Tibial artery (tissue), 4 donors: ENCODE measurements at regions not wholly inside any gene's neighbourhood (a gene's known extent, or its start where the extent isn't known, plus 50 kb on each side); places are given as distances from the start of the nearest gene placed in this dataset.
A peak's percentile ranks its signal among the peaks of the same experiment; 100 is the strongest.

ENCODE experiments used
- DNase-seq, 2 donors: peaks; one replicate each; pipeline ENCODE4 v3.0.0-alpha.2; 2019
- H3K27ac ChIP-seq, 2 donors: fragments of 200-600 bp; sonication (generic) in 1 of 2; 1 replicate in 1 of 2; 2 replicates in 1 of 2; pipeline ENCODE4 v1.5.1; 2018 to 2019; ENCODE audit warnings: mild to moderate bottlenecking in 1 of 2
- H3K27me3 ChIP-seq, 2 donors: fragments of 200-600 bp; sonication (generic) in 1 of 2; one replicate each; pipeline versions ENCODE4 v1.5.1 to v1.6.0; 2016 to 2019
- H3K36me3 ChIP-seq, 3 donors: fragments of 200-600 bp; sonication (generic) in 2 of 3; one replicate each; pipeline ENCODE4 v1.5.1; 2016 to 2019; ENCODE audit warnings: mild to moderate bottlenecking in 2 of 3
- H3K4me1 ChIP-seq, 4 donors: fragments of 200-600 bp; sonication (generic) in 2 of 4; 1 replicate in 3 of 4; 2 replicates in 1 of 4; pipeline ENCODE4 v1.5.1; 2016 to 2019
- H3K4me3 ChIP-seq, 2 donors: fragments of 200-600 bp; sonication (generic) in 1 of 2; 1 replicate in 1 of 2; 2 replicates in 1 of 2; pipeline ENCODE4 v1.5.1; 2018 to 2019; ENCODE audit warnings: mild to moderate bottlenecking in 2 of 2
- H3K9me3 ChIP-seq, 3 donors: fragments of 200-600 bp; sonication (generic) in 1 of 3; one replicate each; pipeline ENCODE4 v1.5.1; 2016 to 2019
- intact Hi-C: fragments of 100-400 bp; cut with DNase I; formaldehyde crosslinking; loops from one replicate; pipeline ENCODE4 v1.15.0; 2023; ENCODE audit warnings: low total_unique reads
- TF ChIP-seq, protein P1 (sequence below), 2 experiments: fragments of 200-600 bp in 1 of 2; fragments of 450-650 bp in 1 of 2; IDR thresholded peaks; one replicate each; pipeline ENCODE4 v1.5.1; 2017 to 2019; ENCODE audit warnings: antibody characterized with exemption in 2 of 2, mild to moderate bottlenecking in 1 of 2, moderate library complexity in 1 of 2

DNA sequence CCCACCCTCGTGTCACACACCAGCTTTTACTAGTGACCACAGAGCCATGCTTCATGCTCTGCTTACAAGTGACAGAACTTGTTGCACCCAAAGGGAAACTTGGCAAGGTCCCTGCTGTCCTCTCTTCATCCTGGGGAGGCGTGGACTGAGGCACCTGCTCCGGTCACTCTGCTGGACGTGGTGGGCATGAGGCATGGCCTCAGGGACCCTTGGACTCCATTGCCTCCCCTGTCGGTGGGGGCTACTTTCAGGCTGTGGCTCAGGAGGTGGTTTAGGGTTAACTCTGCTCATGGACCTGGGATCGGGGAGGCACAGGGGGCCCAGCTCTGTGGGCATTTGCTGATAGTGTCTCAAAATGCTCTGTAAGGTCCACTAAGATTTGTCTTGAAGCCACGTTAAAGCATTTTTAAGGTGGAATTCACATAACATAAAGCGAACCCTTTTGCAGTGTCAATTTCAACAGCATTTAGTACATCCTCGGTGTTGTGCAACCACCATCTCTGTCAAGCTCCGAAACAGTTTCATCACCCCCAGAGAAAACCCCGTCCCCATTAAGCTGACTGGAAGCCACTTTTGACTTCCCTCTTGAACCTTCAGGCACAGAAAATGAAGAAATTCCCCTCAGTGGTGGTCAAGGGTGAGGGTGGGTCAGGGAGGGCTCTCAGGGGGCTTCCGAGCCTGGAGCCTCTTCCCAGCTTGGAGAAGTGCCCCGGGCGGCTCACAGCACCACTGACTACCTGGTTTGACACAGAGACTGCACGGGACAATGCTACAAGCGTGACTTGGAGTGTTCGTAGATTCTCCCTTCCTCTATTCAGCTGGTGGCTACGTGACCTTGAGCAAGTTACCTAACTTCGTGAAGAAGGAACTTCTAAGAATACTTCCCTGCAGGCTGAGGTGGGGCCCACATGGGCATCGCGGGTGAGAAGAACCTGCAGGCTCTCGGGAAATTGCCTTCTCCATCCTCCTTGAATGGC, 100.0 kb upstream of the HDAC4 start:
- H3K4me1 ChIP-seq: peaks cover 0 to 12% (median 7%) of the 10 kb centered on the region in 4 donors
- no peaks in the 10 kb centered on the region for H3K9me3 ChIP-seq
- H3K36me3 ChIP-seq: no peaks in the 10 kb centered on the region
- TF ChIP-seq, protein P1, sequence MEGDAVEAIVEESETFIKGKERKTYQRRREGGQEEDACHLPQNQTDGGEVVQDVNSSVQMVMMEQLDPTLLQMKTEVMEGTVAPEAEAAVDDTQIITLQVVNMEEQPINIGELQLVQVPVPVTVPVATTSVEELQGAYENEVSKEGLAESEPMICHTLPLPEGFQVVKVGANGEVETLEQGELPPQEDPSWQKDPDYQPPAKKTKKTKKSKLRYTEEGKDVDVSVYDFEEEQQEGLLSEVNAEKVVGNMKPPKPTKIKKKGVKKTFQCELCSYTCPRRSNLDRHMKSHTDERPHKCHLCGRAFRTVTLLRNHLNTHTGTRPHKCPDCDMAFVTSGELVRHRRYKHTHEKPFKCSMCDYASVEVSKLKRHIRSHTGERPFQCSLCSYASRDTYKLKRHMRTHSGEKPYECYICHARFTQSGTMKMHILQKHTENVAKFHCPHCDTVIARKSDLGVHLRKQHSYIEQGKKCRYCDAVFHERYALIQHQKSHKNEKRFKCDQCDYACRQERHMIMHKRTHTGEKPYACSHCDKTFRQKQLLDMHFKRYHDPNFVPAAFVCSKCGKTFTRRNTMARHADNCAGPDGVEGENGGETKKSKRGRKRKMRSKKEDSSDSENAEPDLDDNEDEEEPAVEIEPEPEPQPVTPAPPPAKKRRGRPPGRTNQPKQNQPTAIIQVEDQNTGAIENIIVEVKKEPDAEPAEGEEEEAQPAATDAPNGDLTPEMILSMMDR (IDR thresholded peaks at IDR 0.05): no peak
- H3K27me3 ChIP-seq: peaks cover 0 to 15% of the 10 kb centered on the region in 2 donors
- no peak for DNase-seq
- intact Hi-C loops: no loop called here
- H3K27ac ChIP-seq: no peak overlapping the region
- H3K4me3 ChIP-seq: no peak overlapping the region

DNA sequence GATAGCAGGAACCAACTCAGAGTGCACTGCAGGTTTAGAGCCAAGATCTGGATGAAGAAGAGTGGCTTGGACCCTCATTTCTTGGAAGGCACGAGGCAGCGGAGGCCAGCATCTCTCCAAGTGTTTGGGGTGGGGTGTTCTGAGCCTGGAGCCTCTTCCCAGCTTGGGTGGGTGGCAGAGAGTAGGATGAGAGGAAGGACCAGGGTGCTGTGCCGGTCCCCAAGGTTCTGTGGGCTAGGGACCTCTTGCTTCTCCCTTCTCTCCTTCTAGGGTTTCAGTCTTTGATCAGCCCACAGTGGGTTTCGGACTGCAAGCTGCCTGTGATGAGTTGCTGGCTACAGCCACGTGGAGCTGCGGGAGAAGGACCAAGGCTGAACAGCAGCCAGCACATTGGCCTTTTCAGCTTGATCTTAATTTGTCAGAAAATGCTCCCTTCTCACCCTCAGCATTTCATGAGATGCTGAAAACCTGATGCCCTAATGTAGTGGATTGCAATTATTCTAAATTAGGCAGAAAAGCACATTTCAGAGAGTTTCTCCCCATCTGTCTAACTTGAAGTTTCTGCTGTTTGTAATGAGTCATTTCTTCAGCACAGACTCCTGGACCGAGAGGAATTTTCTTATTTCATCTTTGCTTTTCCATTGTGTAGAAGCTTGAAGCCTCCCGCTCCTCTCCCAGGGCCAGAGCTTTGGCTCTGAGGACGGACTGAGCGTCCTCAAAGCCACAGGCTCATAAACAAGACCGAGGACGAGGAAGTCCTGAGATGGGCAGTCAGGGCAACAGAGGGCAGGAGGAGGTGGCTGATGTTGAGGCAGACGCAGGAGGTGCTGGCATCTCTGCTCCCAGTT, 99.1 kb upstream of the HDAC4 start:
- intact Hi-C loops: no loop called here
- peak in 1 of 2 donors; percentile 35 for DNase-seq
- H3K27me3 ChIP-seq: peaks cover 0 to 15% of the 10 kb centered on the region in 2 donors
- no peaks in the 10 kb centered on the region for H3K36me3 ChIP-seq
- H3K9me3 ChIP-seq: no peaks in the 10 kb centered on the region
- peaks cover 0 to 12% (median 7%) of the 10 kb centered on the region in 4 donors for H3K4me1 ChIP-seq
- TF ChIP-seq, protein P1 (IDR thresholded peaks at IDR 0.05): no peak
- no peak overlapping the region for H3K4me3 ChIP-seq
- H3K27ac ChIP-seq: no peak overlapping the region

DNA sequence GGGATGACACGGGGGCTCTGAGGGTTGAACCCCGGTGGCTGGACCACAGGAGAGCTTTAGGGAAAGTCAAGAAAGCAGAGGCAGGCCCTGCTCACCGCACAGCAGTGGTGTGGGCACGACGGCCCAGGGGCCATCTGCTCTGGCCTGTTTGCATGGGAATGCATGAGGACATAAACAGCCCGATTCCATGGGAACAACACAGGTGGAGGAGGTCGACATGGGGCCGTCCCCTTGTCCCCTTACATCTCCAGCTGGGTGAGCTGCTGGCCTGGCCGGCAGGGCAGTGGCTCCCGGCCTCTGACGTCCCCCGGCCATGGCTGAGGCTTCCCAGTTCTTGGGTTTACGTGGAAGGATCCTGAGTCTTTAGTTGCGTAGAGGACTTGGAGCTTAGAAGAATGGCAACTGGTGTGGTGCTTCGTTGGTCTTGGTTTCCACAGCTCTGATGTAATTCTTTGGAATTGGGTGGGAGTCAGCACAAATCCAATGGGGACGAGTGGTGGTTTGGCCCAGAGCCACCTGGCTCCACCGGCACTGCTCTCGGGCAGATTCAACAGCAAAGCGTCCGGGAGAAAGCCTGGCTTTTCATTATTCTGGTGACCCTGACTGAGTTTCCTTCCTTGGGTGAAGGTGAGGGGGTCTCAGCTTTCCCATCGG, 98.3 kb upstream of the HDAC4 start:
- H3K27ac ChIP-seq: no peak overlapping the region
- peak; percentile 68 to 80 for DNase-seq
- no peaks in the 10 kb centered on the region for H3K36me3 ChIP-seq
- intact Hi-C loops: no loop called here
- TF ChIP-seq, protein P1 (IDR thresholded peaks at IDR 0.05): no peak
- H3K27me3 ChIP-seq: peaks cover 0 to 21% of the 10 kb centered on the region in 2 donors
- H3K4me1 ChIP-seq: peaks cover 0 to 12% (median 7%) of the 10 kb centered on the region in 4 donors
- no peak overlapping the region for H3K4me3 ChIP-seq
- H3K9me3 ChIP-seq: no peaks in the 10 kb centered on the region

DNA sequence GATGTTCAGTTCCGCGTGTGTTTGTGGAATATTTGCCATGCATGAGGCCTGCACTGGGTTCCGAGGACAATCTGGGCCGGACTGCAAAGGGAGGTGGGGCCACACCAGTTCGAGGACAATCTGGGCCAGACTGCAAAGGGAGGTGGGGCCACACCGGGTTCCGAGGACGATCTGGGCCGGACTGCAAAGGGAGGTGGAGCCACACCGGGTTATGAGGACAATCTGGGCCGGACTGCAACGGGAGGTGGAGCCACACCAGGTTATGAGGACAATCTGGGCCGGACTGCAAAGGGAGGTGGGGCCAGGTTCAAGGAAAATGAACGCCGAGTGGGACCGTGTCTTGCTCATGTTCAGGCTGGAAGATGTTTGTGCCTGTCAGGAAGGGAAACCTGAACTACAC, 97.8 kb upstream of the HDAC4 start:
- no peaks in the 10 kb centered on the region for H3K36me3 ChIP-seq
- H3K4me3 ChIP-seq: no peak overlapping the region
- intact Hi-C loops: no loop called here
- TF ChIP-seq, protein P1 (IDR thresholded peaks at IDR 0.05): no peak
- DNase-seq: no peak
- H3K4me1 ChIP-seq: peaks cover 0 to 12% (median 7%) of the 10 kb centered on the region in 4 donors
- H3K27me3 ChIP-seq: peaks cover 0 to 18% of the 10 kb centered on the region in 2 donors
- no peak overlapping the region for H3K27ac ChIP-seq
- H3K9me3 ChIP-seq: no peaks in the 10 kb centered on the region

DNA sequence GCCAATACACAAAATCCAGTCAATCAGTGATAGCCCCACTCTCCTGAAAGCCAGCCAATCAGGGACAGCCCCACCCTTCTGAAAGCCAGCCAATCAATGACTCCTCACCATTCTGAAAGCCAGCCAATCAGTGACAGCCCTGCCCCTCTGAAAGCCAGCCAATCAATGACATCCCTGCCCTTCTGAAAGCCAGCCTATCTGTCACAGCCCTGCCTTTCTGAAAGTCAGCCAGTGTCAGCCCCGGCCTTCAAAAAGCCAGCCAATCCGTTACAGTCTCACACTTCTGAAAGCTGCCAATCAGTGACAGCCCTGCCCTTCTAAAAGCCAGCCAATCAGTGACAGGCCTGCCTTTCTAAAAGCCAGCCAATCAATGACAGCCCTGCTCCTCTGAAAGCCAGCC, 95.9 kb upstream of the HDAC4 start:
- Histone ChIP-seq H3K4me1 (peaks cover 0 to 12% (median 7%) of the 10 kb centered on the region in 4 donors), H3K4me3 (no peak overlapping the region), H3K36me3 (no peaks in the 10 kb centered on the region), H3K9me3 (no peaks in the 10 kb centered on the region), H3K27ac (no peak overlapping the region), H3K27me3 (peaks cover 0 to 12% of the 10 kb centered on the region in 2 donors)
- intact Hi-C loops: no loop called here
- TF ChIP-seq, protein P1 (IDR thresholded peaks at IDR 0.05): no peak
- no peak for DNase-seq
